Fibroblast of lung (primary cell): ENCODE measurements at regions not wholly inside any gene's neighbourhood (a gene's known extent, or its start where the extent isn't known, plus 50 kb on each side); places are given as distances from the start of the nearest gene placed in this dataset.
A peak's percentile ranks its signal among the peaks of the same experiment; 100 is the strongest.

ENCODE experiments used
- DNase-seq, 2 donors: peaks; one replicate each; pipeline versions ENCODE4 v3.0.0 to v3.0.0-alpha.2; 2010; ENCODE audit warnings: low read depth in 2 of 2
- H2AFZ ChIP-seq: 2 replicates; pipeline ENCODE4 v1.5.1; 2012; ENCODE audit warnings: low read length, control low read depth, inconsistent platforms
- H3K27ac ChIP-seq: 2 replicates; pipeline ENCODE4 v1.5.1; 2011; ENCODE audit warnings: low read length, control low read depth; ENCODE audit not compliant: insufficient read depth
- H3K27me3 ChIP-seq: 2 replicates; pipeline ENCODE4 v1.5.1; 2011; ENCODE audit warnings: mild to moderate bottlenecking, low read length; ENCODE audit not compliant: control insufficient read depth, insufficient read depth
- H3K36me3 ChIP-seq: 2 replicates; pipeline ENCODE4 v1.5.1; 2011; ENCODE audit warnings: low read length; ENCODE audit not compliant: control insufficient read depth, insufficient read depth
- H3K4me1 ChIP-seq: 2 replicates; pipeline ENCODE4 v1.5.1; 2011; ENCODE audit warnings: low read length; ENCODE audit not compliant: control insufficient read depth, insufficient read depth; ENCODE audit errors: extremely low read depth
- H3K4me2 ChIP-seq: 2 replicates; pipeline ENCODE4 v1.5.1; 2011; ENCODE audit warnings: low read length, control low read depth; ENCODE audit not compliant: insufficient read depth; ENCODE audit errors: extremely low read depth
- H3K4me3 ChIP-seq, 4 experiments: fragments of 200-600 bp in 1 of 4; sonication (generic) in 1 of 4; replicated peaks in 1 of 4; 2 replicates each; pipeline ENCODE4 v1.5.1; 2011 to 2016; ENCODE audit warnings: low read length in 4 of 4, low read depth in 3 of 4, mild to moderate bottlenecking in 3 of 4, control low read depth in 2 of 4, inconsistent platforms in 1 of 4, mixed read lengths in 1 of 4; ENCODE audit not compliant: insufficient read depth in 1 of 4; ENCODE audit errors: control extremely low read depth in 1 of 4
- H3K79me2 ChIP-seq: 2 replicates; pipeline ENCODE4 v1.5.1; 2012; ENCODE audit warnings: mild to moderate bottlenecking, low read length, inconsistent platforms; ENCODE audit not compliant: control insufficient read depth, insufficient read depth
- H3K9ac ChIP-seq: 2 replicates; pipeline ENCODE4 v1.5.1; 2011; ENCODE audit warnings: mild to moderate bottlenecking, low read length, control low read depth; ENCODE audit not compliant: insufficient read depth
- H3K9me3 ChIP-seq: 2 replicates; pipeline ENCODE4 v1.5.1; 2012; ENCODE audit warnings: low read depth, low read length; ENCODE audit not compliant: control insufficient read depth, insufficient read depth
- H4K20me1 ChIP-seq: 2 replicates; pipeline ENCODE4 v1.5.1; 2011; ENCODE audit warnings: low read length; ENCODE audit not compliant: control insufficient read depth, insufficient read depth; ENCODE audit errors: extremely low read depth
- CTCF ChIP-seq, 2 donors: IDR thresholded peaks in 1 of 2; conservative IDR thresholded peaks in 1 of 2; 1 replicate in 1 of 2; 2 replicates in 1 of 2; pipeline ENCODE4 v1.5.1; 2011 to 2012; ENCODE audit warnings: low read length in 2 of 2, control low read depth in 1 of 2, inconsistent platforms in 1 of 2, low read depth in 1 of 2, mild to moderate bottlenecking in 1 of 2
- EZH2 ChIP-seq: IDR thresholded peaks from 2 replicates; pipeline ENCODE4 v1.5.1; 2012; ENCODE audit warnings: low read length, control low read depth, mild to moderate bottlenecking; ENCODE audit errors: missing control alignments

GRCh38 chr17:12597895-12598294 lies 67.8 kb upstream of the MYOCD start:
- H3K27me3 ChIP-seq = no peaks in the 10 kb centered on the region
- no peak for DNase-seq
- TF ChIP-seq EZH2 = no peak
- TF ChIP-seq CTCF (conservative IDR thresholded peaks at IDR 0.05 in 1 of 2, IDR thresholded peaks at IDR 0.05 in 1 of 2; ENCODE audit: low read depth in 1 of 2, low read length in 2 of 2) = no peak
- H3K9me3 ChIP-seq = no peaks in the 10 kb centered on the region
- no peaks in the 10 kb centered on the region for H3K36me3 ChIP-seq
- H3K4me2 ChIP-seq = no peak overlapping the region
- no peaks in the 10 kb centered on the region for H3K4me1 ChIP-seq
- no peak overlapping the region for H3K4me3 ChIP-seq
- no peak overlapping the region for H2AFZ ChIP-seq
- H3K79me2 ChIP-seq = no peaks in the 10 kb centered on the region
- no peaks in the 10 kb centered on the region for H4K20me1 ChIP-seq
- no peak overlapping the region for H3K9ac ChIP-seq
- H3K27ac ChIP-seq = no peak overlapping the region

GRCh38 chr17:12599186-12599920 lies 66.3 kb upstream of the MYOCD start:
- Histone ChIP-seq H3K4me2 (no peak overlapping the region), H3K4me3 (no peak overlapping the region), H3K27ac (no peak overlapping the region), H3K27me3 (no peaks in the 10 kb centered on the region), H3K9me3 (no peaks in the 10 kb centered on the region), H2AFZ (no peak overlapping the region), H3K36me3 (no peaks in the 10 kb centered on the region), H3K79me2 (no peaks in the 10 kb centered on the region), H4K20me1 (no peaks in the 10 kb centered on the region), H3K4me1 (no peaks in the 10 kb centered on the region), H3K9ac (no peak overlapping the region)
- no peak for TF ChIP-seq CTCF (conservative IDR thresholded peaks at IDR 0.05 in 1 of 2, IDR thresholded peaks at IDR 0.05 in 1 of 2; ENCODE audit: low read depth in 1 of 2, low read length in 2 of 2)
- TF ChIP-seq EZH2 = no peak
- DNase-seq = peak; percentile 20 to 59

DNA sequence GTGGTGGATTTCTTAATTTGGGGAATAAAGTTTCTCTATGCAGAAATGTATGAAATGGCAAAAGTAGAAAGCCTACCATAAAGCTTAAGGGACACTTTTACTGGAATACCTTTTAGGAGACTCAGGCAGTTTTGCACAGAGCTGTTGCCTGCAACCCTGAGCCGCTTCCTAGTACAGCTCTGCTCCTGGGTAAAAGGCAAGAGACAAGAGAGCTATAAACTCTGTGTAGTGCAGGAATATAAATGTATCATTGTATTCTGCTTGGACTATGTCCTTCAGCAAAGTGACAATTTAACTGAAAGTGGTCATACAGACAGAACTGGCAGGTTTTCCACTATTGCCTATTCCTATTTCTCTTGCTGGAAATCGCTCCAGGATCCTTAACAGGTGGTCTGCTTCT lies 65.3 kb upstream of the MYOCD start:
- H3K4me2 ChIP-seq = no peak overlapping the region
- H2AFZ ChIP-seq = no peak overlapping the region
- no peaks in the 10 kb centered on the region for H3K79me2 ChIP-seq
- peaks cover 5% of the 10 kb centered on the region for H3K4me1 ChIP-seq
- no peak overlapping the region for H3K27ac ChIP-seq
- no peak overlapping the region for H3K4me3 ChIP-seq
- no peak for TF ChIP-seq CTCF (conservative IDR thresholded peaks at IDR 0.05 in 1 of 2, IDR thresholded peaks at IDR 0.05 in 1 of 2; ENCODE audit: low read depth in 1 of 2, low read length in 2 of 2)
- no peak for TF ChIP-seq EZH2
- H3K27me3 ChIP-seq = no peaks in the 10 kb centered on the region
- H3K9me3 ChIP-seq = no peaks in the 10 kb centered on the region
- H3K9ac ChIP-seq = no peak overlapping the region
- H4K20me1 ChIP-seq = no peaks in the 10 kb centered on the region
- no peak for DNase-seq
- no peaks in the 10 kb centered on the region for H3K36me3 ChIP-seq
